ENCODE measurements at regions not wholly inside any gene's neighbourhood (a gene's known extent, or its start where the extent isn't known, plus 50 kb on each side); places are given as distances from the start of the nearest gene placed in this dataset.
"Not testable (repeated sequence)": the region's sequence is repeated elsewhere in the genome, so short reads cannot be mapped to it uniquely, and the experiment has no call there.

- ATAC-seq: no peak
- no peak for DNase-seq
Observed at GRCh38 chrX:55142206-55142918, 53.5 kb downstream of the PAGE2 start.

GRCh38 chrX:55142919-55143310 lies 54.1 kb downstream of the PAGE2 start:
- no peak for ATAC-seq
- no peak for DNase-seq

- DNase-seq (no peak), ATAC-seq (no peak)
Observed at GRCh38 chrX:55143621-55144020, 54.8 kb downstream of the PAGE2 start.

- no peak for ATAC-seq
Observed at GRCh38 chrX:55144697-55145096, 55.9 kb downstream of the PAGE2 start.

GRCh38 chrX:55149242-55149641 lies 60.4 kb downstream of the PAGE2 start:
- DNase-seq (no peak), ATAC-seq (no peak)

More at GRCh38 chrX:55144697-55145096, 55.9 kb downstream of the PAGE2 start:
- no peak for DNase-seq

- no peak for DNase-seq
- no peak for ATAC-seq
Observed at GRCh38 chrX:55151199-55151598, 62.4 kb downstream of the PAGE2 start.

GRCh38 chrX:55159551-55159950 lies 60.6 kb upstream of the PAGE5 start:
- no peak for DNase-seq
- no peak for ATAC-seq

GRCh38 chrX:55160685-55161552 lies 59.2 kb upstream of the PAGE5 start:
- ATAC-seq (peak; percentile 97), DNase-seq (peak; percentile 83)

- DNase-seq: peak; percentile 3
- no peak for ATAC-seq
Observed at GRCh38 chrX:55161581-55161980, 58.6 kb upstream of the PAGE5 start.

- ATAC-seq (no peak), DNase-seq (no peak)
Observed at GRCh38 chrX:55163171-55163570, 57.0 kb upstream of the PAGE5 start.

GRCh38 chrX:55165026-55165425 lies 55.1 kb upstream of the PAGE5 start:
- not testable (repeated sequence) for DNase-seq, ATAC-seq

GRCh38 chrX:55167124-55167803 lies 52.9 kb upstream of the PAGE5 start:
- DNase-seq (no peak), ATAC-seq (no peak)

GRCh38 chrX:55167901-55168300 lies 52.2 kb upstream of the PAGE5 start:
- DNase-seq: no peak
- ATAC-seq: no peak

GRCh38 chrX:55169782-55170181 lies 50.4 kb upstream of the PAGE5 start:
- DNase-seq: no peak
- no peak for ATAC-seq

All from stimulated activated naive CD8-positive, alpha-beta T cell treated with anti-CD3 and anti-CD28 coated beads, Interleukin-15, Interleukin-2, amounts not matched to agents 100 U/mL and 50 U/mL, for 24 hours (primary cell).